ENCODE measurements at regions not wholly inside any gene's neighbourhood (a gene's known extent, or its start where the extent isn't known, plus 50 kb on each side); places are given as distances from the start of the nearest gene placed in this dataset.

GRCh38 chr4:170139764-170140163, 50.0 kb upstream of the AADAT start:
- TF ChIP-seq CTCF (IDR thresholded peaks at IDR 0.05) (no peak), ZFX (IDR thresholded peaks at IDR 0.05; ENCODE audit: borderline replicate concordance) (no peak)
